PC-3 (cell line): ENCODE measurements at regions not wholly inside any gene's neighbourhood (a gene's known extent, or its start where the extent isn't known, plus 50 kb on each side); places are given as distances from the start of the nearest gene placed in this dataset.
A peak's percentile ranks its signal among the peaks of the same experiment; 100 is the strongest.

Experiments used
- ATAC-seq: fragments of 200-7000 bp; cut with Tn5 transposase; 2 replicates; pipeline ENCODE4 v1.9.1; 2020; ENCODE audit warnings: mild to moderate bottlenecking, moderate library complexity
- BruUV-seq: library from RNA; stranded (reverse); fragments of 400-500 nt; replicated peaks from 2 replicates; lab custom pipeline; 2021; lab: Mats Ljungman, UMichigan
- CTCF ChIA-PET: fragments of 300-600 bp; sonication (Branson Sonifier 250); formaldehyde crosslinking; loops from one replicate; lab custom pipeline; 2022; ENCODE audit warnings: antibody characterized with exemption; lab: Charles Lee
- POLR2A ChIA-PET: fragments of 300-600 bp; sonication (Branson Sonifier 250); formaldehyde crosslinking; loops from one replicate; lab custom pipeline; 2022; ENCODE audit warnings: antibody characterized with exemption; ENCODE audit not compliant: unreplicated experiment; lab: Charles Lee
- DNase-seq: peaks from one replicate; pipeline ENCODE4 v3.0.0-alpha.2; 2015
- H2AFZ ChIP-seq: fragments of 300-600 bp; sonication (generic); 2 replicates; pipeline ENCODE4 v1.6.0; 2016; ENCODE audit warnings: antibody characterized with exemption, low read length
- H3F3A ChIP-seq: fragments of 300-600 bp; sonication (generic); one replicate; pipeline ENCODE4 v1.6.0; 2017; ENCODE audit warnings: antibody characterized with exemption, low read length, control low read depth, mild to moderate bottlenecking; ENCODE audit not compliant: unreplicated experiment
- H3K27ac ChIP-seq: fragments of 300-600 bp; sonication (generic); 2 replicates; pipeline ENCODE4 v1.5.1; 2016; ENCODE audit warnings: mild to moderate bottlenecking, low read length
- H3K27me3 ChIP-seq: fragments of 300-600 bp; sonication (generic); 2 replicates; pipeline ENCODE4 v1.6.1; 2016; ENCODE audit warnings: low read length, mixed read lengths
- H3K36me3 ChIP-seq: fragments of 300-600 bp; sonication (generic); 2 replicates; pipeline ENCODE4 v1.6.1; 2016; ENCODE audit warnings: low read depth, mixed run types, low read length, mixed read lengths
- H3K4me1 ChIP-seq: fragments of 300-600 bp; sonication (generic); 2 replicates; pipeline ENCODE4 v1.5.1; 2016; ENCODE audit warnings: low read length; ENCODE audit not compliant: insufficient read depth
- H3K4me2 ChIP-seq: fragments of 300-600 bp; sonication (generic); 2 replicates; pipeline ENCODE4 v1.6.0; 2016; ENCODE audit warnings: low read length
- H3K4me3 ChIP-seq: fragments of 300-600 bp; sonication (generic); 2 replicates; pipeline ENCODE4 v1.5.1; 2016; ENCODE audit warnings: mild to moderate bottlenecking, low read length, mixed read lengths
- H3K79me2 ChIP-seq: fragments of 300-600 bp; sonication (generic); 2 replicates; pipeline ENCODE4 v1.6.1; 2017; ENCODE audit warnings: low read length, mixed read lengths
- H3K9ac ChIP-seq: fragments of 300-600 bp; sonication (generic); 2 replicates; pipeline ENCODE4 v1.6.0; 2016; ENCODE audit warnings: mild to moderate bottlenecking, low read length
- H3K9me2 ChIP-seq: fragments of 300-600 bp; sonication (generic); replicated peaks from 2 replicates; pipeline ENCODE4 v1.6.1; 2016; ENCODE audit warnings: mixed run types, low read length, mixed read lengths
- H3K9me3 ChIP-seq: fragments of 300-600 bp; sonication (generic); 2 replicates; pipeline ENCODE4 v1.6.1; 2016; ENCODE audit warnings: low read length, mixed read lengths
- H4K20me1 ChIP-seq: fragments of 300-600 bp; sonication (generic); 2 replicates; pipeline ENCODE4 v1.6.1; 2016; ENCODE audit warnings: low read length, mixed read lengths
- EZH2 ChIP-seq: fragments of 300-600 bp; sonication (generic); IDR thresholded peaks from one replicate; pipeline ENCODE4 v1.6.1; 2017; ENCODE audit warnings: antibody characterized with exemption, mild to moderate bottlenecking, low read length; ENCODE audit not compliant: unreplicated experiment
- EZH2phosphoT487 ChIP-seq: fragments of 300-600 bp; sonication (generic); IDR thresholded peaks from 2 replicates; pipeline ENCODE4 v1.6.1; 2018; ENCODE audit warnings: mild to moderate bottlenecking, antibody characterized with exemption, low read length, borderline replicate concordance
- intact Hi-C: fragments of 100-400 bp; cut with micrococcal nuclease; formaldehyde crosslinking; loops from 2 replicates; pipeline ENCODE4 v1.9.0; 2023
- TF ChIP-seq, protein P1 (sequence below): fragments of 300-600 bp; sonication (generic); conservative IDR thresholded peaks from 2 replicates; pipeline ENCODE4 v1.5.1; 2017; ENCODE audit warnings: antibody characterized with exemption, low read depth, mild to moderate bottlenecking, low read length

DNA sequence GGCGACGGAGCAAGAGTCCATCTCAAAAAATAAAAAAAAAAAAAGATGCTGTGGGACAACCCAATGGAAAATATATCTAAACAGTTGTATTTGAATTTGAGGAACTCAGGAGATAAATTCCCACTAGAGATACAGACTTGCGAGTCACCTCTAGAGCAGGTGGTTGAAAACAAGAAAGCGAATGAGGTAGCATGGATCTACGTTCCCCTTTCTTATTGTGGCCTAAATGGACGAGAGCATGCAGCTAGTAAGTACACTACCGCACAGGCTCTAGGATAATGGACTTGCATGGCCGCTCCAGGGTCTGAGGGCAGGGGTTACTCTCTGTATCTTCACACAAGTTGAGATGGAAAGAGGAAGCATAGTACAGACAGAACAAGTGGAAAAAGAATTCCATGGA, 63.5 kb upstream of the TGFBR2 start:
- intact Hi-C loops: no loop called here
- no peaks in the 10 kb centered on the region for H3K27me3 ChIP-seq
- POLR2A ChIA-PET: no interaction called here
- H3K9me2 ChIP-seq: no peaks in the 10 kb centered on the region
- H3F3A ChIP-seq: peaks cover 22% of the 10 kb centered on the region
- CTCF ChIA-PET: no interaction called here
- no peak for ATAC-seq
- no peak overlapping the region for H2AFZ ChIP-seq
- BruUV-seq: no TSS peak
- H4K20me1 ChIP-seq: no peaks in the 10 kb centered on the region
- DNase-seq: no peak
- no peaks in the 10 kb centered on the region for H3K9me3 ChIP-seq
- H3K4me3 ChIP-seq: no peak overlapping the region
- H3K4me2 ChIP-seq: no peak overlapping the region
- no peaks in the 10 kb centered on the region for H3K79me2 ChIP-seq
- TF ChIP-seq EZH2phosphoT487 (no peak), EZH2 (no peak)
- TF ChIP-seq, protein P1, sequence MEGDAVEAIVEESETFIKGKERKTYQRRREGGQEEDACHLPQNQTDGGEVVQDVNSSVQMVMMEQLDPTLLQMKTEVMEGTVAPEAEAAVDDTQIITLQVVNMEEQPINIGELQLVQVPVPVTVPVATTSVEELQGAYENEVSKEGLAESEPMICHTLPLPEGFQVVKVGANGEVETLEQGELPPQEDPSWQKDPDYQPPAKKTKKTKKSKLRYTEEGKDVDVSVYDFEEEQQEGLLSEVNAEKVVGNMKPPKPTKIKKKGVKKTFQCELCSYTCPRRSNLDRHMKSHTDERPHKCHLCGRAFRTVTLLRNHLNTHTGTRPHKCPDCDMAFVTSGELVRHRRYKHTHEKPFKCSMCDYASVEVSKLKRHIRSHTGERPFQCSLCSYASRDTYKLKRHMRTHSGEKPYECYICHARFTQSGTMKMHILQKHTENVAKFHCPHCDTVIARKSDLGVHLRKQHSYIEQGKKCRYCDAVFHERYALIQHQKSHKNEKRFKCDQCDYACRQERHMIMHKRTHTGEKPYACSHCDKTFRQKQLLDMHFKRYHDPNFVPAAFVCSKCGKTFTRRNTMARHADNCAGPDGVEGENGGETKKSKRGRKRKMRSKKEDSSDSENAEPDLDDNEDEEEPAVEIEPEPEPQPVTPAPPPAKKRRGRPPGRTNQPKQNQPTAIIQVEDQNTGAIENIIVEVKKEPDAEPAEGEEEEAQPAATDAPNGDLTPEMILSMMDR: no peak
- H3K4me1 ChIP-seq: peaks cover 42% of the 10 kb centered on the region
- no peak overlapping the region for H3K9ac ChIP-seq
- H3K27ac ChIP-seq: peak overlapping the region; percentile 88; the same call in 1 of the 2 replicates
- H3K36me3 ChIP-seq: no peaks in the 10 kb centered on the region

DNA sequence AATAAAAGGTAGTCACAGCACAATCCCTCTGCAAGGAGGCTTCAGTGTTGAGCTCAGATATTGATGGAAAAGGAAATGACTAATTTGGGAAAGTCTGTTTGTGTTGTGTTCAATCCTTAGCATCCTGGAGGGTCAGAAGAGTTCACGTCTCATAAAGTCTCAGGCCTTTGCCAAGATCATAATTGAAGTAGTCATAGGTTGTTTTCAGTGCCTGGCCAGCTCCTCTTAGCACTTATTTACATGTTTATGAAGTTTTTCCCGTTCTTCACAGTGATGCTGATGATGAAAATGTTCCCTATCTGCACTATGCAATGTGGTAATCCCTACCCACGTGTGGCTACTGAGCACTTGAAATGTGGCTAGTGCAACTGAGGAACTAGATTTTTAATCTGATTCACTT, 61.6 kb upstream of the TGFBR2 start:
- H3K4me2 ChIP-seq: peak overlapping the region; percentile 46
- H3F3A ChIP-seq: peaks cover 9% of the 10 kb centered on the region
- H3K9ac ChIP-seq: peak overlapping the region; percentile 65
- H3K79me2 ChIP-seq: no peaks in the 10 kb centered on the region
- TF ChIP-seq, protein P1: no peak
- TF ChIP-seq EZH2phosphoT487 (no peak), EZH2 (no peak)
- ChIA-PET CTCF (interaction anchor here (1.0 kb wide), 1 partner anchor 61 kb away, joined by 3 read pairs; the partner anchor contains the start of gene TGFBR2), POLR2A (interaction anchor here (0.6 to 0.8 kb wide), 3 partner anchors 62 to 201 kb away, joined by 3 to 7 read pairs (median 5); partner anchors contain the start of gene TGFBR2)
- H3K36me3 ChIP-seq: no peaks in the 10 kb centered on the region
- H3K9me2 ChIP-seq: no peaks in the 10 kb centered on the region
- no peak overlapping the region for H2AFZ ChIP-seq
- peak overlapping the region; percentile 88 for H3K27ac ChIP-seq
- no TSS peak for BruUV-seq
- H3K27me3 ChIP-seq: no peaks in the 10 kb centered on the region
- DNase-seq (peak; percentile 95), ATAC-seq (peak; percentile 96)
- no peak overlapping the region for H3K4me3 ChIP-seq
- intact Hi-C loops: loop anchor here (1.0 to 2.0 kb wide), 4 partner anchors 33 to 200 kb away; no protein-coding TSS in a partner anchor
- H4K20me1 ChIP-seq: no peaks in the 10 kb centered on the region
- no peaks in the 10 kb centered on the region for H3K9me3 ChIP-seq
- H3K4me1 ChIP-seq: peaks cover 25% of the 10 kb centered on the region

DNA sequence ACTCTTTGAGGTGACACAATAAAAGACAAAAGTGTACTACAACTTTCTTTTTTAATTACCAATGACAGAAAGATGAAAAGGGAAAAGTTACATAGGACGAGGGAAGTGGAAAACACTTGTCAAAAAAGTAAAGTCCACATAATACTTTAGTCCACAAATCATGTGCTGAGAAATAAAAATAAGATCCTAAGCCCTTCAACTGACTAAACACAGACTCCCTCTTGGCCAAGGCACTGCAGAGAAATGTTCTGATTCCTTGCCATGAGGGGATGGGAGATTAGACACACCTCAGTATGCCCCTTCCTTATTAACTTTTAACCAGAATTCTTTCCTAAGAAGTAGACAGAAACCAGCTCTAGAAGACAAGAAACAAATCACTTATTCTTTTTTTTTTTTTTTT, 59.5 kb upstream of the TGFBR2 start:
- H3K4me1 ChIP-seq: peaks cover 25% of the 10 kb centered on the region
- no peaks in the 10 kb centered on the region for H3K36me3 ChIP-seq
- H4K20me1 ChIP-seq: no peaks in the 10 kb centered on the region
- H2AFZ ChIP-seq: no peak overlapping the region
- no peak overlapping the region for H3K27ac ChIP-seq
- no peaks in the 10 kb centered on the region for H3K27me3 ChIP-seq
- no peak overlapping the region for H3K4me2 ChIP-seq
- no peak overlapping the region for H3K4me3 ChIP-seq
- H3K79me2 ChIP-seq: no peaks in the 10 kb centered on the region
- H3K9ac ChIP-seq: no peak overlapping the region
- TF ChIP-seq EZH2phosphoT487: no peak
- no peak for TF ChIP-seq EZH2
- TF ChIP-seq, protein P1: no peak
- intact Hi-C loops: no loop called here
- no peaks in the 10 kb centered on the region for H3K9me3 ChIP-seq
- peaks cover 9% of the 10 kb centered on the region for H3F3A ChIP-seq
- ChIA-PET POLR2A (interaction anchor here (0.6 kb wide), 1 partner anchor 519 kb away, joined by 5 read pairs; no protein-coding TSS in a partner anchor), CTCF (no interaction called here)
- no TSS peak for BruUV-seq
- H3K9me2 ChIP-seq: no peaks in the 10 kb centered on the region
- ATAC-seq (no peak), DNase-seq (no peak)
